Panc1 (cell line): ENCODE measurements at regions not wholly inside any gene's neighbourhood (a gene's known extent, or its start where the extent isn't known, plus 50 kb on each side); places are given as distances from the start of the nearest gene placed in this dataset.

Source experiments
- ATAC-seq: fragments of 200-7000 bp; cut with Tn5 transposase; 2 replicates; pipeline ENCODE4 v1.9.1; 2020; ENCODE audit warnings: mild to moderate bottlenecking, moderate library complexity
- BruUV-seq: library from RNA; stranded (reverse); fragments of 400-500 nt; replicated peaks from 2 replicates; lab custom pipeline; 2021; lab: Mats Ljungman, UMichigan
- CTCF ChIA-PET: fragments of 300-600 bp; sonication (Branson Sonifier 250); formaldehyde crosslinking; loops from one replicate; lab custom pipeline; 2022; ENCODE audit warnings: antibody characterized with exemption; lab: Charles Lee
- POLR2A ChIA-PET: fragments of 300-600 bp; sonication (Branson Sonifier 250); formaldehyde crosslinking; loops from one replicate; lab custom pipeline; 2022; ENCODE audit warnings: antibody characterized with exemption; lab: Charles Lee
- DNase-seq: peaks from one replicate; pipeline ENCODE4 v3.0.0-alpha.2; 2010; ENCODE audit warnings: low read depth, low spot score
- H3K27ac ChIP-seq: 2 replicates; pipeline ENCODE4 v1.5.1; 2011; ENCODE audit warnings: mild to moderate bottlenecking, low read length, inconsistent platforms
- H3K27me3 ChIP-seq: fragments of 200-500 bp; sonication (Bioruptor generic); 2 replicates; pipeline ENCODE4 v1.6.0; 2014; ENCODE audit warnings: low read length, inconsistent platforms; ENCODE audit not compliant: control insufficient read depth, insufficient read depth
- H3K36me3 ChIP-seq: fragments of 200-500 bp; sonication (Bioruptor generic); 2 replicates; pipeline ENCODE4 v1.5.1; 2014; ENCODE audit warnings: inconsistent platforms, mild to moderate bottlenecking, low read length, moderate library complexity; ENCODE audit not compliant: control insufficient read depth, insufficient read depth
- H3K4me1 ChIP-seq: 2 replicates; pipeline ENCODE4 v1.5.1; 2011; ENCODE audit warnings: inconsistent platforms, mild to moderate bottlenecking, low read length, moderate library complexity; ENCODE audit not compliant: control insufficient read depth, insufficient read depth
- H3K4me3 ChIP-seq, 2 experiments: 2 replicates each; pipeline ENCODE4 v1.5.1; 2011 to 2012; ENCODE audit warnings: low read depth in 2 of 2, low read length in 2 of 2, mild to moderate bottlenecking in 2 of 2, inconsistent platforms in 1 of 2, moderate library complexity in 1 of 2
- H3K9me3 ChIP-seq: fragments of 200-500 bp; sonication (Bioruptor generic); 2 replicates; pipeline ENCODE4 v1.5.1; 2014; ENCODE audit warnings: low read depth, mild to moderate bottlenecking, inconsistent platforms, low read length, moderate library complexity; ENCODE audit not compliant: control insufficient read depth, insufficient read depth
- POLR2AphosphoS5 ChIP-seq: IDR thresholded peaks from 2 replicates; pipeline ENCODE4 v1.6.1; 2012; ENCODE audit warnings: mild to moderate bottlenecking, low read depth, low read length, moderate library complexity
- SIN3A ChIP-seq: IDR thresholded peaks from 2 replicates; pipeline ENCODE4 v1.6.1; 2012; ENCODE audit warnings: low read depth, mild to moderate bottlenecking, low read length, moderate library complexity, borderline replicate concordance; ENCODE audit not compliant: insufficient read depth
- TCF7L2 ChIP-seq: IDR thresholded peaks from 2 replicates; pipeline ENCODE4 v1.6.1; 2011; ENCODE audit warnings: mild to moderate bottlenecking, low read depth, low read length, inconsistent platforms
- in situ Hi-C: cut with HindIII; loops from 2 replicates; pipeline ENCODE4 v1.10.0; 2016; ENCODE audit warnings: low sequenced_read_pairs, low pct_unique_long_range_greater_than_20kb
- intact Hi-C: fragments of 100-400 bp; cut with micrococcal nuclease; formaldehyde crosslinking; loops from one replicate; pipeline ENCODE4 v1.10.0; 2022; ENCODE audit not compliant: unreplicated experiment
- TF ChIP-seq, protein P1 (sequence below), 2 experiments: IDR thresholded peaks; 2 replicates each; pipeline ENCODE4 v1.6.1; 2011 to 2012; ENCODE audit warnings: low read depth in 2 of 2, control low read depth in 1 of 2, low read length in 1 of 2, mild to moderate bottlenecking in 1 of 2, moderate library complexity in 1 of 2; ENCODE audit not compliant: insufficient read depth in 1 of 2
- TF ChIP-seq, protein P2 (sequence below): fragments of 450-650 bp; IDR thresholded peaks from 2 replicates; pipeline ENCODE4 v1.5.1; 2017; ENCODE audit warnings: mild to moderate bottlenecking

DNA sequence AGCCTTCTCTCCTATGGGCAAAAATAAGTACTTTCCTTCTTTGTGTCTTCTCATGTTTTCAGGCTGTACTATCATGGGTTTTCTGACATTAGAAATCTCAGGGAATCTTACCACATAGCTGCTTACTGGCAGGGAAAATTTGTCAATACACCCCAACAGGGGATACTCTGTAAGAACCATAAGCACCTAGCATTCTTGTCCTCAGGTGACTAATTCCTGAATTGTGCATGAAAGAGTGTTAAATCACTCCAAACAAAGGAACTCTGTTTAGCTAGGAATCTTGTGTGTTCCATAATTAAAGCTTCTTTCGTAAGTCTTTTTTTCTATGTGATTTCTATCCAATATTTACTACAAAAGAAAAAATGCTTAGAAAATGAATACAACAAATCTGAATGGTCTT is 206.7 kb upstream of the POT1 start:
- intact Hi-C loops (no loop called here), in situ Hi-C loops (no loop called here)
- POLR2A ChIA-PET: no interaction called here
- no peaks in the 10 kb centered on the region for H3K9me3 ChIP-seq
- no peaks in the 10 kb centered on the region for H3K36me3 ChIP-seq
- ATAC-seq: no peak
- no peaks in the 10 kb centered on the region for H3K4me1 ChIP-seq
- no TSS peak for BruUV-seq
- H3K27me3 ChIP-seq: no peaks in the 10 kb centered on the region
- DNase-seq: peak; percentile 17
- H3K4me3 ChIP-seq: no peak overlapping the region
- no peak overlapping the region for H3K27ac ChIP-seq
- TF ChIP-seq, protein P1, sequence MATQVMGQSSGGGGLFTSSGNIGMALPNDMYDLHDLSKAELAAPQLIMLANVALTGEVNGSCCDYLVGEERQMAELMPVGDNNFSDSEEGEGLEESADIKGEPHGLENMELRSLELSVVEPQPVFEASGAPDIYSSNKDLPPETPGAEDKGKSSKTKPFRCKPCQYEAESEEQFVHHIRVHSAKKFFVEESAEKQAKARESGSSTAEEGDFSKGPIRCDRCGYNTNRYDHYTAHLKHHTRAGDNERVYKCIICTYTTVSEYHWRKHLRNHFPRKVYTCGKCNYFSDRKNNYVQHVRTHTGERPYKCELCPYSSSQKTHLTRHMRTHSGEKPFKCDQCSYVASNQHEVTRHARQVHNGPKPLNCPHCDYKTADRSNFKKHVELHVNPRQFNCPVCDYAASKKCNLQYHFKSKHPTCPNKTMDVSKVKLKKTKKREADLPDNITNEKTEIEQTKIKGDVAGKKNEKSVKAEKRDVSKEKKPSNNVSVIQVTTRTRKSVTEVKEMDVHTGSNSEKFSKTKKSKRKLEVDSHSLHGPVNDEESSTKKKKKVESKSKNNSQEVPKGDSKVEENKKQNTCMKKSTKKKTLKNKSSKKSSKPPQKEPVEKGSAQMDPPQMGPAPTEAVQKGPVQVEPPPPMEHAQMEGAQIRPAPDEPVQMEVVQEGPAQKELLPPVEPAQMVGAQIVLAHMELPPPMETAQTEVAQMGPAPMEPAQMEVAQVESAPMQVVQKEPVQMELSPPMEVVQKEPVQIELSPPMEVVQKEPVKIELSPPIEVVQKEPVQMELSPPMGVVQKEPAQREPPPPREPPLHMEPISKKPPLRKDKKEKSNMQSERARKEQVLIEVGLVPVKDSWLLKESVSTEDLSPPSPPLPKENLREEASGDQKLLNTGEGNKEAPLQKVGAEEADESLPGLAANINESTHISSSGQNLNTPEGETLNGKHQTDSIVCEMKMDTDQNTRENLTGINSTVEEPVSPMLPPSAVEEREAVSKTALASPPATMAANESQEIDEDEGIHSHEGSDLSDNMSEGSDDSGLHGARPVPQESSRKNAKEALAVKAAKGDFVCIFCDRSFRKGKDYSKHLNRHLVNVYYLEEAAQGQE (IDR thresholded peaks at IDR 0.05; ENCODE audit: insufficient read depth in 1 of 2, low read depth in 2 of 2, low read length in 1 of 2): no peak
- TF ChIP-seq TCF7L2 (no peak), SIN3A (no peak), POLR2AphosphoS5 (no peak)
- TF ChIP-seq, protein P2, sequence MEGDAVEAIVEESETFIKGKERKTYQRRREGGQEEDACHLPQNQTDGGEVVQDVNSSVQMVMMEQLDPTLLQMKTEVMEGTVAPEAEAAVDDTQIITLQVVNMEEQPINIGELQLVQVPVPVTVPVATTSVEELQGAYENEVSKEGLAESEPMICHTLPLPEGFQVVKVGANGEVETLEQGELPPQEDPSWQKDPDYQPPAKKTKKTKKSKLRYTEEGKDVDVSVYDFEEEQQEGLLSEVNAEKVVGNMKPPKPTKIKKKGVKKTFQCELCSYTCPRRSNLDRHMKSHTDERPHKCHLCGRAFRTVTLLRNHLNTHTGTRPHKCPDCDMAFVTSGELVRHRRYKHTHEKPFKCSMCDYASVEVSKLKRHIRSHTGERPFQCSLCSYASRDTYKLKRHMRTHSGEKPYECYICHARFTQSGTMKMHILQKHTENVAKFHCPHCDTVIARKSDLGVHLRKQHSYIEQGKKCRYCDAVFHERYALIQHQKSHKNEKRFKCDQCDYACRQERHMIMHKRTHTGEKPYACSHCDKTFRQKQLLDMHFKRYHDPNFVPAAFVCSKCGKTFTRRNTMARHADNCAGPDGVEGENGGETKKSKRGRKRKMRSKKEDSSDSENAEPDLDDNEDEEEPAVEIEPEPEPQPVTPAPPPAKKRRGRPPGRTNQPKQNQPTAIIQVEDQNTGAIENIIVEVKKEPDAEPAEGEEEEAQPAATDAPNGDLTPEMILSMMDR: no peak
- CTCF ChIA-PET: no interaction called here

DNA sequence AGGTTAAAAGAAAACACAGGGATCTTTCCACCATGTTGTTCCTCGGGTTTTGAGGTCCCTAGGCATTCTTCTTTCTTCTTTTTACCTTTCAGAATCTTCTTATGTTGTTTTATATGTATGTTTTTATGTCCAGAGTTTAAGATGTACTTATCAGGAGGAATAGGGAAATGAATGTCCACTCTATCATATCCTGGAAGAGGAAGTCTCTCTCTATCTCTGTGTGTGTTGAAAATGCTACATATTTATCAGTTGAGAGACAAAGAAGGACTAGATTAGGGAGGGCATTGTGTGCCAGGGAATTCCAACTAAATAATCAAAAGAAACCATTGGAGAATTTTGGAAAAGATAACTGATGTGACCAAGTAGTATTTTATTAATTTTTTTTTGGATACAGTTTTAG is 200.5 kb upstream of the POT1 start:
- in situ Hi-C loops (no loop called here), intact Hi-C loops (no loop called here)
- Histone ChIP-seq H3K27me3 (no peaks in the 10 kb centered on the region), H3K4me3 (no peak overlapping the region), H3K4me1 (no peaks in the 10 kb centered on the region), H3K9me3 (no peaks in the 10 kb centered on the region), H3K27ac (no peak overlapping the region), H3K36me3 (no peaks in the 10 kb centered on the region)
- ATAC-seq: no peak
- CTCF ChIA-PET: no interaction called here
- no TSS peak for BruUV-seq
- DNase-seq: no peak
- no peak for TF ChIP-seq SIN3A
- TF ChIP-seq, protein P1 (IDR thresholded peaks at IDR 0.05; ENCODE audit: insufficient read depth in 1 of 2, low read depth in 2 of 2, low read length in 1 of 2): no peak
- TF ChIP-seq, protein P2: no peak
- no peak for TF ChIP-seq TCF7L2
- TF ChIP-seq POLR2AphosphoS5: no peak
- POLR2A ChIA-PET: no interaction called here
